ENCODE measurements at regions not wholly inside any gene's neighbourhood (a gene's known extent, or its start where the extent isn't known, plus 50 kb on each side); places are given as distances from the start of the nearest gene placed in this dataset.
"Not testable (repeated sequence)": the region's sequence is repeated elsewhere in the genome, so short reads cannot be mapped to it uniquely, and the experiment has no call there.

- DNase-seq (ENCODE audit: low spot score), result no peak
Measured at GRCh38 chr15:94843060-94843459, 611.7 kb downstream of the MCTP2 start.

- DNase-seq (ENCODE audit: low spot score), result no peak
Measured at GRCh38 chr15:94844198-94844537, 612.8 kb downstream of the MCTP2 start.

GRCh38 chr15:94844538-94845389, 613.4 kb downstream of the MCTP2 start:
- peak; percentile 5 for DNase-seq (ENCODE audit: low spot score)

GRCh38 chr15:94845390-94845716, 614.0 kb downstream of the MCTP2 start:
- DNase-seq (ENCODE audit: low spot score), result no peak

- no peak for DNase-seq (ENCODE audit: low spot score)
Measured at GRCh38 chr15:94847325-94847724, 616.0 kb downstream of the MCTP2 start.

GRCh38 chr15:94848054-94848453, 616.7 kb downstream of the MCTP2 start:
- DNase-seq (ENCODE audit: low spot score), result no peak

GRCh38 chr15:94855018-94855408, 623.7 kb downstream of the MCTP2 start:
- DNase-seq (ENCODE audit: low spot score), result no peak

GRCh38 chr15:94855409-94856266, 624.3 kb downstream of the MCTP2 start:
- no peak for DNase-seq (ENCODE audit: low spot score)

GRCh38 chr15:94856267-94856854, 625.0 kb downstream of the MCTP2 start:
- DNase-seq (ENCODE audit: low spot score), result no peak

- DNase-seq (ENCODE audit: low spot score), result no peak
Measured at GRCh38 chr15:94857466-94857865, 626.1 kb downstream of the MCTP2 start.

GRCh38 chr15:94858011-94858410, 626.6 kb downstream of the MCTP2 start:
- no peak for DNase-seq (ENCODE audit: low spot score)

- no peak for DNase-seq (ENCODE audit: low spot score)
Measured at GRCh38 chr15:94858449-94858848, 627.1 kb downstream of the MCTP2 start.

GRCh38 chr15:94858920-94859319, 627.6 kb downstream of the MCTP2 start:
- no peak for DNase-seq (ENCODE audit: low spot score)

- no peak for DNase-seq (ENCODE audit: low spot score)
Measured at GRCh38 chr15:94864600-94864999, 633.2 kb downstream of the MCTP2 start.

GRCh38 chr15:94868265-94868664, 636.9 kb downstream of the MCTP2 start:
- not testable (repeated sequence) for DNase-seq (ENCODE audit: low spot score)

GRCh38 chr15:94875550-94875949, 644.2 kb downstream of the MCTP2 start:
- no peak for DNase-seq (ENCODE audit: low spot score)

GRCh38 chr15:94877833-94878232, 646.5 kb downstream of the MCTP2 start:
- no peak for DNase-seq (ENCODE audit: low spot score)

GRCh38 chr15:94882071-94882712, 650.8 kb downstream of the MCTP2 start:
- no peak for DNase-seq (ENCODE audit: low spot score)

GRCh38 chr15:94887391-94887790, 656.0 kb downstream of the MCTP2 start:
- DNase-seq (ENCODE audit: low spot score), result no peak

- no peak for DNase-seq (ENCODE audit: low spot score)
Measured at GRCh38 chr15:94889153-94889552, 657.8 kb downstream of the MCTP2 start.

GRCh38 chr15:94893091-94893490, 661.7 kb downstream of the MCTP2 start:
- DNase-seq (ENCODE audit: low spot score), result no peak

- DNase-seq (ENCODE audit: low spot score), result no peak
Measured at GRCh38 chr15:94894056-94894455, 662.7 kb downstream of the MCTP2 start.

Data from germinal center (tissue), 1 donor.